Natural killer cell (primary cell): ENCODE measurements at regions not wholly inside any gene's neighbourhood (a gene's known extent, or its start where the extent isn't known, plus 50 kb on each side); places are given as distances from the start of the nearest gene placed in this dataset.

Source experiments
- ATAC-seq, 3 donors: fragments of 150-1000 bp in 2 of 3; fragments of 200-7000 bp in 1 of 3; cut with Tn5 transposase; 1 replicate in 1 of 3; 2 replicates in 2 of 3; pipeline ENCODE4 v1.10.0; 2021; ENCODE audit warnings: mild to moderate bottlenecking in 2 of 3, moderate library complexity in 2 of 3
- DNase-seq, 2 donors: peaks; one replicate each; pipeline versions ENCODE4 v3.0.0 to v3.0.0-alpha.2; 2013 to 2021; ENCODE audit warnings: mixed read lengths in 1 of 2
- H3K27ac ChIP-seq: one replicate; pipeline ENCODE4 v1.5.1; 2013; ENCODE audit warnings: mild to moderate bottlenecking, low read length
- H3K27me3 ChIP-seq: one replicate; pipeline ENCODE4 v1.6.1; 2013; ENCODE audit warnings: low read length; ENCODE audit not compliant: control insufficient read depth, insufficient read depth
- H3K36me3 ChIP-seq: one replicate; pipeline ENCODE4 v1.6.1; 2013; ENCODE audit warnings: low read length; ENCODE audit not compliant: control insufficient read depth, insufficient read depth
- H3K4me1 ChIP-seq: one replicate; pipeline ENCODE4 v1.6.1; 2013; ENCODE audit warnings: low read length; ENCODE audit not compliant: control insufficient read depth, insufficient read depth
- H3K4me3 ChIP-seq: one replicate; pipeline ENCODE4 v1.5.1; 2013; ENCODE audit warnings: low read length
- H3K9me3 ChIP-seq: one replicate; pipeline ENCODE4 v1.6.1; 2013; ENCODE audit warnings: low read length; ENCODE audit not compliant: control insufficient read depth, insufficient read depth
- H3K27ac Mint-ChIP-seq, 2 donors: one replicate each; pipeline ENCODE4 v1.8.0; 2022; ENCODE audit warnings: mild to moderate bottlenecking in 2 of 2, mixed read lengths in 2 of 2, moderate library complexity in 1 of 2
- H3K27me3 Mint-ChIP-seq, 2 donors: one replicate each; pipeline ENCODE4 v1.8.0; 2022; ENCODE audit warnings: low read depth in 2 of 2, mixed read lengths in 2 of 2
- H3K36me3 Mint-ChIP-seq: one replicate; pipeline ENCODE4 v1.8.0; 2022; ENCODE audit warnings: mixed read lengths
- H3K4me1 Mint-ChIP-seq, 2 donors: one replicate each; pipeline ENCODE4 v1.8.0; 2022; ENCODE audit warnings: mixed read lengths in 2 of 2
- H3K4me3 Mint-ChIP-seq: one replicate; pipeline ENCODE4 v1.8.0; 2022; ENCODE audit warnings: mild to moderate bottlenecking, moderate library complexity, mixed read lengths
- H3K9me3 Mint-ChIP-seq, 2 donors: one replicate each; pipeline ENCODE4 v1.8.0; 2022; ENCODE audit warnings: mixed read lengths in 2 of 2
- WGBS: methylation state at CpG from one replicate; pipeline ENCODE4 v1.1.7; 2013; ENCODE audit warnings: missing lambda C conversion rate; ENCODE audit not compliant: insufficient coverage; 5-methylcytosine and 5-hydroxymethylcytosine counted together
- intact Hi-C: fragments of 100-400 bp; cut with micrococcal nuclease; formaldehyde crosslinking; loops from one replicate; pipeline ENCODE4 v1.14.2; 2022
- TF ChIP-seq, protein P1 (sequence below): fragments of 200-600 bp; IDR thresholded peaks from one replicate; pipeline ENCODE4 v1.8.0; 2022; ENCODE audit warnings: antibody characterized with exemption

- H3K36me3 ChIP-seq, result no peaks in the 10 kb centered on the region
- TF ChIP-seq, protein P1, sequence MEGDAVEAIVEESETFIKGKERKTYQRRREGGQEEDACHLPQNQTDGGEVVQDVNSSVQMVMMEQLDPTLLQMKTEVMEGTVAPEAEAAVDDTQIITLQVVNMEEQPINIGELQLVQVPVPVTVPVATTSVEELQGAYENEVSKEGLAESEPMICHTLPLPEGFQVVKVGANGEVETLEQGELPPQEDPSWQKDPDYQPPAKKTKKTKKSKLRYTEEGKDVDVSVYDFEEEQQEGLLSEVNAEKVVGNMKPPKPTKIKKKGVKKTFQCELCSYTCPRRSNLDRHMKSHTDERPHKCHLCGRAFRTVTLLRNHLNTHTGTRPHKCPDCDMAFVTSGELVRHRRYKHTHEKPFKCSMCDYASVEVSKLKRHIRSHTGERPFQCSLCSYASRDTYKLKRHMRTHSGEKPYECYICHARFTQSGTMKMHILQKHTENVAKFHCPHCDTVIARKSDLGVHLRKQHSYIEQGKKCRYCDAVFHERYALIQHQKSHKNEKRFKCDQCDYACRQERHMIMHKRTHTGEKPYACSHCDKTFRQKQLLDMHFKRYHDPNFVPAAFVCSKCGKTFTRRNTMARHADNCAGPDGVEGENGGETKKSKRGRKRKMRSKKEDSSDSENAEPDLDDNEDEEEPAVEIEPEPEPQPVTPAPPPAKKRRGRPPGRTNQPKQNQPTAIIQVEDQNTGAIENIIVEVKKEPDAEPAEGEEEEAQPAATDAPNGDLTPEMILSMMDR, result no peak
- DNase-seq (no peak), ATAC-seq (no peak)
- H3K4me1 ChIP-seq, result no peaks in the 10 kb centered on the region
- H3K27ac Mint-ChIP-seq, result no peak overlapping the region
- H3K27ac ChIP-seq, result no peak overlapping the region
- H3K4me3 ChIP-seq, result no peak overlapping the region
- no peak overlapping the region for H3K4me3 Mint-ChIP-seq
- no peaks in the 10 kb centered on the region for H3K4me1 Mint-ChIP-seq
- H3K27me3 Mint-ChIP-seq, result no peaks in the 10 kb centered on the region
- no peaks in the 10 kb centered on the region for H3K27me3 ChIP-seq
- intact Hi-C loops, result no loop called here
- H3K9me3 ChIP-seq, result no peaks in the 10 kb centered on the region
- H3K9me3 Mint-ChIP-seq, result peaks cover 7 to 20% of the 10 kb centered on the region in 2 donors
- H3K36me3 Mint-ChIP-seq, result no peaks in the 10 kb centered on the region
Measured at GRCh38 chr5:121033334-121033733, 569.2 kb downstream of the PRR16 start.

GRCh38 chr5:121038438-121038837 is 574.3 kb downstream of the PRR16 start:
- WGBS, result 65% methylated on average over 4 of the region's 4 CpGs
- Mint-ChIP-seq H3K27me3 (no peaks in the 10 kb centered on the region), H3K36me3 (no peaks in the 10 kb centered on the region), H3K4me3 (no peak overlapping the region), H3K9me3 (peaks cover 10 to 27% of the 10 kb centered on the region in 2 donors), H3K4me1 (no peaks in the 10 kb centered on the region), H3K27ac (no peak overlapping the region)
- no peak overlapping the region for H3K27ac ChIP-seq
- H3K36me3 ChIP-seq, result no peaks in the 10 kb centered on the region
- no peak for DNase-seq
- no peak overlapping the region for H3K4me3 ChIP-seq
- intact Hi-C loops, result no loop called here
- no peaks in the 10 kb centered on the region for H3K9me3 ChIP-seq
- H3K4me1 ChIP-seq, result no peaks in the 10 kb centered on the region
- H3K27me3 ChIP-seq, result no peaks in the 10 kb centered on the region
- TF ChIP-seq, protein P1, result no peak
- ATAC-seq, result no peak

DNA sequence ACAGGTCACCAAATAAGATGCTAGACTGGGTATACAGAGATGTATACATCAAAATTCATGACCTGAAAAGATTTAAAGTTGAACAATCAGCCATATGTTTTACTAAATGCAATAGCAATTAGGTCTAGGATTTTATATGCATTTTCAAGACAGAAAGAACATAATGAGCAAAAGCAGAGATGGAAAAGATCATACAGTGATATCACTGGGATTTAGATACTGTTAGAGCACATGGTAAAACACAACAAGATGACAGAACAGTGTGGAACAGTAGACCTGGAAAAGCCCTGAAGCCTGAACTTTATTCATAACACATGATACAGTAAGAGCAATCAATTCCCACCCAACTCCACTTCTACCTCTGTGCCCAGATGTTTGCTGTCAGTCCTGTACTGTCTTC is 585.9 kb downstream of the PRR16 start:
- H3K27me3 Mint-ChIP-seq, result no peaks in the 10 kb centered on the region
- H3K27ac ChIP-seq, result no peak overlapping the region
- DNase-seq (no peak), ATAC-seq (no peak)
- H3K4me3 ChIP-seq, result no peak overlapping the region
- H3K9me3 Mint-ChIP-seq, result peaks cover 6 to 25% of the 10 kb centered on the region in 2 donors
- H3K36me3 ChIP-seq, result no peaks in the 10 kb centered on the region
- H3K27ac Mint-ChIP-seq, result no peak overlapping the region
- no peaks in the 10 kb centered on the region for H3K4me1 ChIP-seq
- H3K36me3 Mint-ChIP-seq, result no peaks in the 10 kb centered on the region
- peaks cover 2% of the 10 kb centered on the region for H3K9me3 ChIP-seq
- TF ChIP-seq, protein P1, result no peak
- H3K4me1 Mint-ChIP-seq, result no peaks in the 10 kb centered on the region
- H3K27me3 ChIP-seq, result no peaks in the 10 kb centered on the region
- intact Hi-C loops, result no loop called here
- no peak overlapping the region for H3K4me3 Mint-ChIP-seq

- DNase-seq (no peak), ATAC-seq (no peak)
- H3K36me3 Mint-ChIP-seq, result no peaks in the 10 kb centered on the region
- intact Hi-C loops, result no loop called here
- H3K4me1 Mint-ChIP-seq, result no peaks in the 10 kb centered on the region
- Histone ChIP-seq H3K27ac (no peak overlapping the region), H3K36me3 (no peaks in the 10 kb centered on the region), H3K27me3 (no peaks in the 10 kb centered on the region), H3K9me3 (peaks cover 13% of the 10 kb centered on the region), H3K4me1 (no peaks in the 10 kb centered on the region), H3K4me3 (no peak overlapping the region)
- WGBS, result 33% methylated on average over 4 of the region's 5 CpGs
- no peak overlapping the region for H3K27ac Mint-ChIP-seq
- TF ChIP-seq, protein P1, result no peak
- no peaks in the 10 kb centered on the region for H3K27me3 Mint-ChIP-seq
- peaks cover 6 to 24% of the 10 kb centered on the region in 2 donors for H3K9me3 Mint-ChIP-seq
- H3K4me3 Mint-ChIP-seq, result no peak overlapping the region
Measured at GRCh38 chr5:121053055-121053985, 589.2 kb downstream of the PRR16 start.
